Retinal pigment epithelial cell (primary cell): ENCODE measurements at regions not wholly inside any gene's neighbourhood (a gene's known extent, or its start where the extent isn't known, plus 50 kb on each side); places are given as distances from the start of the nearest gene placed in this dataset.
"Not testable (repeated sequence)": the region's sequence is repeated elsewhere in the genome, so short reads cannot be mapped to it uniquely, and the experiment has no call there.

Experiments
- DNase-seq: peaks from one replicate; pipeline ENCODE4 v3.0.0-alpha.2; 2010; ENCODE audit warnings: low read depth
- H3K4me3 ChIP-seq: 2 replicates; pipeline ENCODE4 v1.5.1; 2011; ENCODE audit warnings: mild to moderate bottlenecking, low read length, control low read depth, moderate library complexity
- CTCF ChIP-seq: conservative IDR thresholded peaks from 2 replicates; pipeline ENCODE4 v1.5.1; 2011; ENCODE audit warnings: low read depth, low read length, control low read depth, inconsistent platforms

GRCh38 chr4:79198951-79199587, 126.8 kb downstream of the NAA11 start:
- no peak for TF ChIP-seq CTCF
- DNase-seq: no peak
- H3K4me3 ChIP-seq: no peak overlapping the region

- no peak overlapping the region for H3K4me3 ChIP-seq
- DNase-seq: no peak
- TF ChIP-seq CTCF: no peak
These were observed 128.4 kb downstream of the NAA11 start for GRCh38 chr4:79197275-79198009.

- DNase-seq, H3K4me3 ChIP-seq: not testable (repeated sequence)
These were observed 134.6 kb downstream of the NAA11 start for GRCh38 chr4:79191292-79191691.

DNA sequence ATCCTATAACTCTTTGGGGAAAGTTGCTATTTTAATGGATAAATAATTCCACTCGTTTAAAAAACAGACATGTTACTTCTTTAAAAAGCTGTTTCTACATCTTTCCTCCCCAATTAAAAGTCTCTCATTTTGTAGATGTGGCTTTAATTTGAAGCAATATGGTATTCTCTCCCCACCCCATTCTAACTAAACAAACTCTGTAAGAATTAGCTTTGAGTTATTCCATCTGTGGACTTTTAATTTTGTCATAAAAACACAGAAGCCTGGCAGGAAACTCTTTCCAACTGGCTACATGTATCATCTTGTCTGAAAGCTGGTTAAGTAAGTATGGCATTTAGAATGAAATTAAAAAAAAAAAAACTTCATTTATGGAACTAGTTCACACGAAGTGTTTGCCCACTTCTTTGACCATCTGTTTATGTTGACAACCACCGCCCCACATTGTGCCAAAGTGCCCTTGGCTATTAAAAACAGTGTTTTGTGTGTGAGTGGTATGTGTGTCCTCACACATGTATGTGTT, 140.3 kb downstream of the NAA11 start:
- no peak for DNase-seq

DNA sequence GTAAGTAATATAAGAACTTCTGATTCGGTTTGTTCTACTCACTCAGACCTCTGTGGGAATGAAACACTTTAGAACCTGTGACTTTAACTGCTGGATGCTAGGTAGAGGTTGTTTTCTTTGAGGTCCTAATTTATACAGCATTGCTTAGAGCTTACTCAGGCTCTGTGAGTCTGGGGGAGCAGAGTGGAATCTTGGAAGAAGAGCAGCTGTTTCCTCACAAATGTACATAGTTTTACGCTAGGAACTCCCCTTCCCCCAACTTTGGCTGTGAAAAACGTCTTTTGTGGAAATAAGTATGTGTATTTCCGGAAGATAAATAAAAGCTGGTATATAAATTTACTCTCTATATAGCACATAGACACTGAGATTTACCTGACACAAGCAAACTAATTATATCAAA, 141.4 kb downstream of the NAA11 start:
- no peak for DNase-seq
- no peak for TF ChIP-seq CTCF
- no peak overlapping the region for H3K4me3 ChIP-seq

More for the DNA sequence above, 140.3 kb downstream of the NAA11 start:
- H3K4me3 ChIP-seq: no peak overlapping the region
- no peak for TF ChIP-seq CTCF

DNA sequence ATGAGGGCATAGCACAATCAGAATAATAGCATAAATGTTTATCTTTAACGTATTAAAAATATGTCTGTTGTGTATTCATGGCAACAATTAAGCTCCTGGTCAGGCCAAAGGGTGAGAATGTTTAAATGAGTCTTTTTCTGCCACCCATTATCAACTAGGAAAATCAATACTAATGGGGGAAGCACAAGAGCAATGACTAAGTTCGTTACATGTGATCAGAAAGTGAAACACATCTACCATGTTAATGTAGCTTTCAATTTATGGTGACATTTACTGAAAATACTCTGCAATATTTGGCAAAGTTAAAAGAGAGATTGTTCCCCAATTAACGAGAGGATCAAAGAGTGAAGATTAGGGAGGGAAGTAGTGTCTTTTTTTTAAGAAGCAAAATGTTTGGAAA, 143.7 kb downstream of the NAA11 start:
- no peak for DNase-seq
- no peak overlapping the region for H3K4me3 ChIP-seq
- TF ChIP-seq CTCF: no peak

DNA sequence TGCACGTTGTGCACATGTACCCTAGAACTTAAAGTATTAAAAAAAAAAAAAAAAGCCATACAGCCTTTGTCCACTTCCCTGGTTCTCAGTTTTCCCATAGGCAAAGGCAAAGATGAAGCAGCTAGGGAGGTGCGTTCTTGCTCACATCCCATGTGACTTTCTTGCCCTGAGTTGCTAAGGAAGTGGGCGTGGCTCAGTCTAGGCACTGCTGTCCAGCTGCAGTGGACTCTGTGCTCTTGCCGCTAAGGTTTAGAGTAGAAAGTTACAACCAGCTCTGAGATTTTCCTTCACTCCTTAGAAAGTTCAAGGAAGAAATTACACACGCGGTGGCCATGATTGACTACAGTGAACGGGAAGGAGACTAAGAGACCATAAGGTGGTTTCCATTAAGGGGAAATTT, 144.7 kb downstream of the NAA11 start:
- DNase-seq: no peak
- no peak for TF ChIP-seq CTCF
- no peak overlapping the region for H3K4me3 ChIP-seq
